T-helper 1 cell (primary cell): ENCODE measurements at regions not wholly inside any gene's neighbourhood (a gene's known extent, or its start where the extent isn't known, plus 50 kb on each side); places are given as distances from the start of the nearest gene placed in this dataset.
"Not testable (repeated sequence)": the region's sequence is repeated elsewhere in the genome, so short reads cannot be mapped to it uniquely, and the experiment has no call there.

Experiments
- DNase-seq, 5 donors: peaks; one replicate each; pipeline ENCODE4 v3.0.0-alpha.2; 2012 to 2020

GRCh38 chr2:57368190-57368589, 678.4 kb upstream of the VRK2 start:
- no peak for DNase-seq

GRCh38 chr2:57370882-57371585, 675.6 kb upstream of the VRK2 start:
- no peak for DNase-seq

GRCh38 chr2:57372237-57372984, 674.2 kb upstream of the VRK2 start:
- no peak for DNase-seq

GRCh38 chr2:57373530-57373929, 673.1 kb upstream of the VRK2 start:
- DNase-seq = no peak

GRCh38 chr2:57376985-57377384, 669.6 kb upstream of the VRK2 start:
- no peak for DNase-seq

- no peak for DNase-seq
These were observed 660.3 kb upstream of the VRK2 start for GRCh38 chr2:57386305-57386704.

- no peak for DNase-seq
These were observed 650.1 kb upstream of the VRK2 start for GRCh38 chr2:57396355-57397098.

- no peak for DNase-seq
These were observed 648.9 kb upstream of the VRK2 start for GRCh38 chr2:57397550-57398360.

GRCh38 chr2:57399057-57399456, 647.5 kb upstream of the VRK2 start:
- DNase-seq = no peak

- DNase-seq = no peak
These were observed 644.5 kb upstream of the VRK2 start for GRCh38 chr2:57402096-57402495.

- DNase-seq = no peak
These were observed 643.9 kb upstream of the VRK2 start for GRCh38 chr2:57402755-57403154.

- DNase-seq = no peak
These were observed 638.8 kb upstream of the VRK2 start for GRCh38 chr2:57407772-57408201.

GRCh38 chr2:57408587-57408986, 638.0 kb upstream of the VRK2 start:
- no peak for DNase-seq

GRCh38 chr2:57417007-57417406, 629.6 kb upstream of the VRK2 start:
- no peak for DNase-seq

GRCh38 chr2:57418859-57419346, 627.7 kb upstream of the VRK2 start:
- not testable (repeated sequence) for DNase-seq

- DNase-seq = no peak
These were observed 616.8 kb upstream of the VRK2 start for GRCh38 chr2:57429831-57430230.

- no peak for DNase-seq
These were observed 614.1 kb upstream of the VRK2 start for GRCh38 chr2:57432528-57432927.

GRCh38 chr2:57434441-57434840, 612.2 kb upstream of the VRK2 start:
- DNase-seq = no peak

GRCh38 chr2:57434972-57435371, 611.6 kb upstream of the VRK2 start:
- no peak for DNase-seq

- no peak for DNase-seq
These were observed 609.5 kb upstream of the VRK2 start for GRCh38 chr2:57437077-57437476.

GRCh38 chr2:57440437-57440836, 606.2 kb upstream of the VRK2 start:
- DNase-seq = no peak

- DNase-seq = no peak
These were observed 603.5 kb upstream of the VRK2 start for GRCh38 chr2:57443086-57443485.
